Adrenal gland (tissue), 9 donors: ENCODE measurements at regions not wholly inside any gene's neighbourhood (a gene's known extent, or its start where the extent isn't known, plus 50 kb on each side); places are given as distances from the start of the nearest gene placed in this dataset.

Source experiments
- DNase-seq, 7 donors: peaks; one replicate each; pipeline ENCODE4 v3.0.0-alpha.2; 2019 to 2020
- H3K27ac ChIP-seq, 5 donors: fragments of 200-600 bp; sonication (generic) in 4 of 5; 1 replicate in 3 of 5; 2 replicates in 2 of 5; pipeline versions ENCODE4 v1.5.1 to v1.8.0; 2016 to 2020; ENCODE audit warnings: mild to moderate bottlenecking in 1 of 5
- H3K27me3 ChIP-seq: fragments of 200-600 bp; 2 replicates; pipeline ENCODE4 v1.8.0; 2021
- H3K36me3 ChIP-seq, 2 donors: fragments of 200-600 bp; replicated peaks in 1 of 2; 1 replicate in 1 of 2; 2 replicates in 1 of 2; pipeline versions ENCODE4 v1.5.1 to v1.8.0; 2018 to 2022
- H3K4me1 ChIP-seq, 2 donors: fragments of 200-600 bp; replicated peaks in 1 of 2; 1 replicate in 1 of 2; 2 replicates in 1 of 2; pipeline versions ENCODE4 v1.5.1 to v1.8.0; 2018 to 2021
- H3K4me3 ChIP-seq, 4 donors: fragments of 200-600 bp; sonication (generic) in 3 of 4; one replicate each; pipeline ENCODE4 v1.5.1; 2016 to 2018
- H3K9me3 ChIP-seq, 3 donors: fragments of 200-600 bp; sonication (generic) in 1 of 3; replicated peaks in 1 of 3; 1 replicate in 2 of 3; 2 replicates in 1 of 3; pipeline versions ENCODE4 v1.5.1 to v1.8.0; 2016 to 2021
- POLR2A ChIP-seq, 2 donors: fragments of 450-650 bp; IDR thresholded peaks; one replicate each; pipeline ENCODE4 v1.6.1; 2017; ENCODE audit warnings: antibody characterized with exemption in 2 of 2, mild to moderate bottlenecking in 2 of 2, moderate library complexity in 1 of 2
- WGBS, 4 donors: extraction: QIAGEN DNeasy Blood & Tissue Kit in 2 of 4; methylation state at CpG; one replicate each; pipeline versions ENCODE4 v1.1.5 to v1.1.7; 2013 to 2017; 5-methylcytosine and 5-hydroxymethylcytosine counted together
- intact Hi-C, 2 donors: fragments of 100-400 bp; cut with DNase I; formaldehyde crosslinking; loops; one replicate each; pipeline versions ENCODE4 v1.14.1 to v1.15.0; 2022 to 2023
- TF ChIP-seq, protein P1 (sequence below), 6 experiments: fragments of 450-650 bp in 4 of 6; fragments of 200-600 bp in 2 of 6; sonication (generic) in 1 of 6; IDR thresholded peaks; 1 replicate in 5 of 6; 2 replicates in 1 of 6; pipeline versions ENCODE4 v1.5.1 to v1.8.0; 2016 to 2021; ENCODE audit warnings: antibody characterized with exemption in 6 of 6, mild to moderate bottlenecking in 2 of 6, moderate library complexity in 1 of 6
- donor health status: healthy with polysubstance abuse.
- donor health status: Bipolar disorder and iron deficiency.
- donor health status: DM: yes; HTN: yes; CAD: no.
- donor health status: DM: no; HTN: no; CAD: no.
- donor health status: DM: no; HTN: no; CAD: no.

DNA sequence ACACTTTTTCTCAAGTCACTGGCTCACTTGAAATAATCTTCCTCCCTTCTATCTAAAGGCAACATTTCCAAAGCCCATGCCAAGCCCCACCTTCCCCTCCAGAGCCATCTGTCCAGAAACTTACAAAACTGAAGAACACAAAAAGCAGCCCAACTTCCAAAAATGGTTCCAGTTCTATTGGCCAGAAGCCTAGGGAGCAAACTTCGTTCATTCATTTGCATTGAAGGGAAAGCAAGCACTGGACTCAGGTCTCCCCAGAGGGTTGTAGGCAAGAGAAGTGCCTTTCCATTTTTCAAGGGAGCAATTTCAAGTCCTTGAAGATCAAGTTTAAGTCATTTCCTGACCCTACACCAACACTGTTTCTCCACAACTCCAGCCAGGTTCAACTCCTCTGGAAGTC lies 585.0 kb downstream of the BCL11A start:
- no peaks in the 10 kb centered on the region for H3K36me3 ChIP-seq
- H3K4me3 ChIP-seq = no peak overlapping the region
- no peaks in the 10 kb centered on the region for H3K9me3 ChIP-seq
- no peak overlapping the region for H3K27ac ChIP-seq
- TF ChIP-seq POLR2A (IDR thresholded peaks at IDR 0.05) = no peak
- TF ChIP-seq, protein P1, sequence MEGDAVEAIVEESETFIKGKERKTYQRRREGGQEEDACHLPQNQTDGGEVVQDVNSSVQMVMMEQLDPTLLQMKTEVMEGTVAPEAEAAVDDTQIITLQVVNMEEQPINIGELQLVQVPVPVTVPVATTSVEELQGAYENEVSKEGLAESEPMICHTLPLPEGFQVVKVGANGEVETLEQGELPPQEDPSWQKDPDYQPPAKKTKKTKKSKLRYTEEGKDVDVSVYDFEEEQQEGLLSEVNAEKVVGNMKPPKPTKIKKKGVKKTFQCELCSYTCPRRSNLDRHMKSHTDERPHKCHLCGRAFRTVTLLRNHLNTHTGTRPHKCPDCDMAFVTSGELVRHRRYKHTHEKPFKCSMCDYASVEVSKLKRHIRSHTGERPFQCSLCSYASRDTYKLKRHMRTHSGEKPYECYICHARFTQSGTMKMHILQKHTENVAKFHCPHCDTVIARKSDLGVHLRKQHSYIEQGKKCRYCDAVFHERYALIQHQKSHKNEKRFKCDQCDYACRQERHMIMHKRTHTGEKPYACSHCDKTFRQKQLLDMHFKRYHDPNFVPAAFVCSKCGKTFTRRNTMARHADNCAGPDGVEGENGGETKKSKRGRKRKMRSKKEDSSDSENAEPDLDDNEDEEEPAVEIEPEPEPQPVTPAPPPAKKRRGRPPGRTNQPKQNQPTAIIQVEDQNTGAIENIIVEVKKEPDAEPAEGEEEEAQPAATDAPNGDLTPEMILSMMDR (IDR thresholded peaks at IDR 0.05) = no peak
- no peaks in the 10 kb centered on the region for H3K4me1 ChIP-seq
- no peaks in the 10 kb centered on the region for H3K27me3 ChIP-seq
- intact Hi-C loops = no loop called here
- DNase-seq = no peak
- 36 to 64% (median 59%) methylated on average over 1 of the region's 1 CpG for WGBS, 4 donors

DNA sequence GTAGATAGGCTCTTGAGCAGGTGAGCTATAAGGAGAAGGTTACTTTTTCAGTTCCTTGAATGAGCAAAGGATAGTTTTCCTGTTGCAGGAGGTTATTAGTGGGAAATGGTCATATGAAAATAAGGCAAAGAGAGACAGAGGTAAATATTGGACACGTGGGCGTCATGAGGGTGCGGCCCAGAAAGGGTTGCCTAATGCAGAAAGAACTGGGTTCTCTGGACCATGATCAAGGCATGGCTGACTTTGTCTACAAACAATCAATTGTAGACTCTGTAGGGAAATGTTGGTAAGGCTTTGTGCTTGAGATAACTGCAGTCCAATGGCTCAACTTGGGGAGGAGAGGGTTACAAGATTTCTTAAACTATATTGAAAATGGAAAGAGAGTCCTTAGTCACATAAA lies 585.8 kb downstream of the BCL11A start:
- WGBS, 4 donors = 91 to 95% (median 93%) methylated on average over 3 of the region's 3 CpGs
- no peak overlapping the region for H3K4me3 ChIP-seq
- intact Hi-C loops = no loop called here

DNA sequence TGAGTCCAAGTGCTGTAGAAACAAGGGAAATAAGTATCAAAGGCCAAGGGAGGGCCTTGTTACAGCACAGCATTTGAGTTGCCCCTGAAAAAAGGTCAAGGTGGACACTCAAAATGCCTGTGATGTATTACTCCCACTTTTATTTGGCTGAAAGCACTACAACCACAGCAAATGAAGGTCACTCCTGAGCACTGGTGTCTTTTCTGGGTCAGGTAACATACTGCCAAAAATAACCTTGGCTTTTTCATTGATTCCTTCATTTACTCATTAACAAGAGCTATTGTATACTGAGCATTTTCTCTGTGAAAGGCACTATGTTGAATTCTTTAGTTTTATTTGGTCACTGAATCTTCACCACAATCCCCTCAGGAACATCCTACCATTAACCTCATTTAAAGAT lies 590.3 kb downstream of the BCL11A start:
- no peaks in the 10 kb centered on the region for H3K27me3 ChIP-seq

More for the DNA sequence above, 585.8 kb downstream of the BCL11A start:
- no peaks in the 10 kb centered on the region for H3K9me3 ChIP-seq
- no peaks in the 10 kb centered on the region for H3K27me3 ChIP-seq
- H3K36me3 ChIP-seq = no peaks in the 10 kb centered on the region
- no peak for DNase-seq
- H3K27ac ChIP-seq = no peak overlapping the region
- TF ChIP-seq, protein P1 (IDR thresholded peaks at IDR 0.05) = no peak
- TF ChIP-seq POLR2A (IDR thresholded peaks at IDR 0.05) = no peak
- H3K4me1 ChIP-seq = no peaks in the 10 kb centered on the region

DNA sequence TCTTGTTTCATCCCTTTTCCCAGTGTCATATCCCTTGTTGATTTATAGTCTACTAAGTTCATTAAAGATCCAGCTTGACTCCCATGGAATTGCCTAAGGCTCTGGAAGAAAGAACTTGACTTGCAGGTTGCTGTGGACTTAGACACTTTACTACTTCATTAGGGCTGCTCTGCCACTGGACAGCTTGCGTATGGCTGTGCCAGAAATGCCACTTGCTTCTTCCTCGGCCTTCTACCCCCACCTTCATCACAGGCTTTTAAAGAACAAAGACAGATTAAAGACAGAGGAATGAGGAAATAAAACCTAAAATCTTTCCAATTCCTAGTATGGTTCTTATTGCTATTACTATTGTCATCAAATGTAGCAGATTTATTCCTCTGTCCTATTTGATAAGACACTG lies 591.7 kb downstream of the BCL11A start:
- Histone ChIP-seq H3K4me1 (no peaks in the 10 kb centered on the region), H3K4me3 (no peak overlapping the region), H3K27me3 (no peaks in the 10 kb centered on the region), H3K36me3 (no peaks in the 10 kb centered on the region), H3K27ac (no peak overlapping the region), H3K9me3 (no peaks in the 10 kb centered on the region)
- no peak for TF ChIP-seq POLR2A (IDR thresholded peaks at IDR 0.05)
- 77 to 88% (median 87%) methylated on average over 2 of the region's 2 CpGs for WGBS, 4 donors
- DNase-seq = no peak
- intact Hi-C loops = no loop called here

More for the DNA sequence above, 590.3 kb downstream of the BCL11A start:
- intact Hi-C loops = no loop called here
- Histone ChIP-seq H3K9me3 (no peaks in the 10 kb centered on the region), H3K4me1 (no peaks in the 10 kb centered on the region), H3K27ac (no peak overlapping the region), H3K4me3 (no peak overlapping the region), H3K36me3 (no peaks in the 10 kb centered on the region)
- TF ChIP-seq, protein P1 (IDR thresholded peaks at IDR 0.05) = no peak
- no peak for TF ChIP-seq POLR2A (IDR thresholded peaks at IDR 0.05)
- DNase-seq = no peak

DNA sequence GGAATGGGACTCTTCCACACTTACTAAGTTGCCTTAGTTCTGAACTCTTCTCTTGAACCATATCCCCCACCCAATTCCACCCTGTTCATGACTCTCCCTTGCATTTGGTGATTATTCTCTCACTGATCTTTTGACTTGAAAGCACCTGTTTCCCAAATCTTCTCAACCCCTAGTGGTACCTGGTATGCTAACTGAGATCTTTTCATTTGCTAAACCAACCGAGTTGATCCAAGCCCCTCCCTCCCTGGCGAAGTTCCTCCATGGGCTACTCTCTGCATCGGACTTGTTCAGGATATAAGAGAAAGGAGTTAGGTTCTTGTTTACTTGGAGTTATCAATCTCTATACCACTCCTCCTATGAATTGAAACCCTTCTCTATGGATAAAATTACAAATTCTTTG lies 593.5 kb downstream of the BCL11A start:
- WGBS, 4 donors = 66 to 93% (median 81%) methylated on average over 3 of the region's 3 CpGs
- intact Hi-C loops = no loop called here

More for the DNA sequence above, 593.5 kb downstream of the BCL11A start:
- Histone ChIP-seq H3K27me3 (no peaks in the 10 kb centered on the region), H3K36me3 (no peaks in the 10 kb centered on the region), H3K4me3 (no peak overlapping the region), H3K4me1 (no peaks in the 10 kb centered on the region), H3K9me3 (no peaks in the 10 kb centered on the region), H3K27ac (no peak overlapping the region)
- DNase-seq = no peak
- no peak for TF ChIP-seq POLR2A (IDR thresholded peaks at IDR 0.05)
